ENCODE measurements at regions not wholly inside any gene's neighbourhood (a gene's known extent, or its start where the extent isn't known, plus 50 kb on each side); places are given as distances from the start of the nearest gene placed in this dataset.
"Not testable (repeated sequence)": the region's sequence is repeated elsewhere in the genome, so short reads cannot be mapped to it uniquely, and the experiment has no call there.

GRCh38 chr10:28367413-28367812 lies 64.5 kb upstream of the MPP7 start:
- no peaks in the 10 kb centered on the region for H3K9me3 ChIP-seq (replicated peaks; ENCODE audit: insufficient read depth, low read length)
- peaks cover 21% of the 10 kb centered on the region for H3K4me1 ChIP-seq (ENCODE audit: low read length)
- peak overlapping the region; percentile 34; the same call in 1 of the 2 replicates for H3K4me2 ChIP-seq (ENCODE audit: low read depth, low read length)
- no peaks in the 10 kb centered on the region for H3K9me2 ChIP-seq (replicated peaks; ENCODE audit: insufficient read depth, low read length)
- H3K9ac ChIP-seq (ENCODE audit: low read length): no peak overlapping the region
- peaks cover 60% of the 10 kb centered on the region for H3K27me3 ChIP-seq (replicated peaks; ENCODE audit: insufficient read depth, low read length)
- no peak overlapping the region for H2AFZ ChIP-seq (ENCODE audit: low read length)
- no peak overlapping the region for H3K27ac ChIP-seq (ENCODE audit: low read length)
- peaks cover 7% of the 10 kb centered on the region; the same call in 1 of the 2 replicates for H4K20me1 ChIP-seq (ENCODE audit: insufficient read depth, low read length)
- no peaks in the 10 kb centered on the region for H3K36me3 ChIP-seq (replicated peaks; ENCODE audit: insufficient read depth, low read length)
- no peaks in the 10 kb centered on the region for H3K79me2 ChIP-seq (ENCODE audit: low read length)
- H3F3A ChIP-seq (ENCODE audit: insufficient read depth, low read length): peaks cover 12% of the 10 kb centered on the region
- H3K4me3 ChIP-seq (ENCODE audit: low read length): no peak overlapping the region
- no peak for DNase-seq
- TF ChIP-seq CTCF (IDR thresholded peaks at IDR 0.05; ENCODE audit: low read length) (no peak), EZH2phosphoT487 (IDR thresholded peaks at IDR 0.05; ENCODE audit: low read length) (no peak), EZH2 (optimal IDR thresholded peaks at IDR 0.05; ENCODE audit: low read depth, low read length) (no peak)

GRCh38 chr10:28367929-28368484 lies 65.1 kb upstream of the MPP7 start:
- Histone ChIP-seq H3K9me3 (replicated peaks; ENCODE audit: insufficient read depth, low read length) (no peaks in the 10 kb centered on the region), H3K27ac (ENCODE audit: low read length) (no peak overlapping the region; the same call in 1 of the 2 replicates), H3K4me1 (ENCODE audit: low read length) (peaks cover 21% of the 10 kb centered on the region), H3K36me3 (replicated peaks; ENCODE audit: insufficient read depth, low read length) (no peaks in the 10 kb centered on the region), H3K9me2 (replicated peaks; ENCODE audit: insufficient read depth, low read length) (no peaks in the 10 kb centered on the region), H3K4me2 (ENCODE audit: low read depth, low read length) (peak overlapping the region; percentile 34; the same call in 1 of the 2 replicates), H3F3A (ENCODE audit: insufficient read depth, low read length) (peaks cover 12% of the 10 kb centered on the region), H2AFZ (ENCODE audit: low read length) (no peak overlapping the region), H3K4me3 (ENCODE audit: low read length) (no peak overlapping the region), H4K20me1 (ENCODE audit: insufficient read depth, low read length) (peaks cover 7% of the 10 kb centered on the region; the same call in 1 of the 2 replicates), H3K79me2 (ENCODE audit: low read length) (no peaks in the 10 kb centered on the region), H3K9ac (ENCODE audit: low read length) (no peak overlapping the region), H3K27me3 (replicated peaks; ENCODE audit: insufficient read depth, low read length) (peaks cover 65% of the 10 kb centered on the region)
- TF ChIP-seq EZH2phosphoT487 (IDR thresholded peaks at IDR 0.05; ENCODE audit: low read length): peak; percentile 85
- TF ChIP-seq EZH2 (optimal IDR thresholded peaks at IDR 0.05; ENCODE audit: low read depth, low read length): no peak
- peak; percentile 87 for DNase-seq

- H2AFZ ChIP-seq (ENCODE audit: low read length): no peak overlapping the region
- H3K4me1 ChIP-seq (ENCODE audit: low read length): peaks cover 21% of the 10 kb centered on the region
- H3F3A ChIP-seq (ENCODE audit: insufficient read depth, low read length): peaks cover 12% of the 10 kb centered on the region
- H3K79me2 ChIP-seq (ENCODE audit: low read length): no peaks in the 10 kb centered on the region
- H3K27ac ChIP-seq (ENCODE audit: low read length): no peak overlapping the region
- peaks cover 7% of the 10 kb centered on the region; the same call in 1 of the 2 replicates for H4K20me1 ChIP-seq (ENCODE audit: insufficient read depth, low read length)
- H3K27me3 ChIP-seq (replicated peaks; ENCODE audit: insufficient read depth, low read length): peaks cover 64% of the 10 kb centered on the region
- H3K9me2 ChIP-seq (replicated peaks; ENCODE audit: insufficient read depth, low read length): no peaks in the 10 kb centered on the region
- no peaks in the 10 kb centered on the region for H3K36me3 ChIP-seq (replicated peaks; ENCODE audit: insufficient read depth, low read length)
- DNase-seq: no peak
- no peaks in the 10 kb centered on the region for H3K9me3 ChIP-seq (replicated peaks; ENCODE audit: insufficient read depth, low read length)
- no peak overlapping the region for H3K4me2 ChIP-seq (ENCODE audit: low read depth, low read length)
- no peak overlapping the region for H3K9ac ChIP-seq (ENCODE audit: low read length)
- H3K4me3 ChIP-seq (ENCODE audit: low read length): no peak overlapping the region
- TF ChIP-seq EZH2phosphoT487 (IDR thresholded peaks at IDR 0.05; ENCODE audit: low read length): no peak
- TF ChIP-seq EZH2 (optimal IDR thresholded peaks at IDR 0.05; ENCODE audit: low read depth, low read length): no peak
- no peak for TF ChIP-seq CTCF (IDR thresholded peaks at IDR 0.05; ENCODE audit: low read length)
These were observed 67.4 kb upstream of the MPP7 start for GRCh38 chr10:28370107-28370835.

GRCh38 chr10:28371638-28372037 lies 68.8 kb upstream of the MPP7 start:
- H3K9me2 ChIP-seq (replicated peaks; ENCODE audit: insufficient read depth, low read length); H3K36me3 ChIP-seq (replicated peaks; ENCODE audit: insufficient read depth, low read length); H3K4me3 ChIP-seq (ENCODE audit: low read length); H2AFZ ChIP-seq (ENCODE audit: low read length); H3K9ac ChIP-seq (ENCODE audit: low read length); H3K9me3 ChIP-seq (replicated peaks; ENCODE audit: insufficient read depth, low read length); DNase-seq; H3K79me2 ChIP-seq (ENCODE audit: low read length); H4K20me1 ChIP-seq (ENCODE audit: insufficient read depth, low read length); H3K4me2 ChIP-seq (ENCODE audit: low read depth, low read length); H3K27ac ChIP-seq (ENCODE audit: low read length): not testable (repeated sequence)
- Histone ChIP-seq H3K4me1 (ENCODE audit: low read length) (peaks cover 13% of the 10 kb centered on the region), H3K27me3 (replicated peaks; ENCODE audit: insufficient read depth, low read length) (peaks cover 50% of the 10 kb centered on the region), H3F3A (ENCODE audit: insufficient read depth, low read length) (peaks cover 12% of the 10 kb centered on the region)
